CD4-positive, alpha-beta memory T cell (primary cell): ENCODE measurements at regions not wholly inside any gene's neighbourhood (a gene's known extent, or its start where the extent isn't known, plus 50 kb on each side); places are given as distances from the start of the nearest gene placed in this dataset.

ENCODE experiments used
- CTCF ChIA-PET: fragments of 350-600 bp; sonication (Branson Sonifier 250); formaldehyde crosslinking; loops from one replicate; lab custom pipeline; 2021; ENCODE audit warnings: inconsistent platforms; ENCODE audit not compliant: partially characterized antibody; lab: Charles Lee
- POLR2A ChIA-PET: fragments of 350-600 bp; sonication (Branson Sonifier 250); formaldehyde crosslinking; loops from one replicate; lab custom pipeline; 2021; ENCODE audit not compliant: partially characterized antibody; lab: Charles Lee
- DNase-seq, 5 donors: peaks; one replicate each; pipeline versions ENCODE4 v3.0.0 to v3.0.0-alpha.2; 2020 to 2022; ENCODE audit warnings: mixed read lengths in 1 of 5
- H3K27ac ChIP-seq: one replicate; pipeline ENCODE4 v1.7.0; 2013; ENCODE audit warnings: low read depth, low read length
- H3K27me3 ChIP-seq: 2 replicates; pipeline ENCODE4 v1.7.0; 2013; ENCODE audit warnings: mild to moderate bottlenecking, low read length, moderate library complexity; ENCODE audit not compliant: insufficient read depth
- H3K36me3 ChIP-seq: 2 replicates; pipeline ENCODE4 v1.7.0; 2013; ENCODE audit warnings: mild to moderate bottlenecking, low read length, moderate library complexity; ENCODE audit not compliant: insufficient read depth
- H3K4me1 ChIP-seq: 2 replicates; pipeline ENCODE4 v1.7.0; 2013; ENCODE audit warnings: mild to moderate bottlenecking, low read length, moderate library complexity; ENCODE audit not compliant: insufficient read depth
- H3K4me3 ChIP-seq, 2 donors: one replicate each; pipeline ENCODE4 v1.7.0; 2013; ENCODE audit warnings: low read length in 2 of 2, mild to moderate bottlenecking in 1 of 2
- H3K9me3 ChIP-seq, 2 donors: one replicate each; pipeline ENCODE4 v1.7.0; 2013; ENCODE audit warnings: low read length in 2 of 2, control low read depth in 1 of 2; ENCODE audit not compliant: control insufficient read depth in 1 of 2
- H3K27ac Mint-ChIP-seq, 7 donors: one replicate each; pipeline ENCODE4 v1.8.0; 2020 to 2021; ENCODE audit warnings: mixed read lengths in 7 of 7, mild to moderate bottlenecking in 6 of 7, inconsistent platforms in 3 of 7, moderate library complexity in 3 of 7
- H3K27me3 Mint-ChIP-seq, 2 donors: one replicate each; pipeline ENCODE4 v1.8.0; 2020 to 2021; ENCODE audit warnings: mixed read lengths in 2 of 2
- H3K36me3 Mint-ChIP-seq, 2 donors: one replicate each; pipeline ENCODE4 v1.8.0; 2020 to 2021; ENCODE audit warnings: mixed read lengths in 2 of 2, inconsistent platforms in 1 of 2, mild to moderate bottlenecking in 1 of 2
- H3K4me1 Mint-ChIP-seq, 4 donors: one replicate each; pipeline ENCODE4 v1.8.0; 2020 to 2021; ENCODE audit warnings: mixed read lengths in 4 of 4, mild to moderate bottlenecking in 1 of 4
- H3K4me3 Mint-ChIP-seq, 8 donors: one replicate each; pipeline ENCODE4 v1.8.0; 2020 to 2021; ENCODE audit warnings: mixed read lengths in 8 of 8, mild to moderate bottlenecking in 7 of 8, moderate library complexity in 6 of 8, inconsistent platforms in 3 of 8
- H3K9me3 Mint-ChIP-seq, 8 donors: one replicate each; pipeline ENCODE4 v1.8.0; 2020 to 2021; ENCODE audit warnings: mixed read lengths in 8 of 8, mild to moderate bottlenecking in 5 of 8, inconsistent platforms in 3 of 8, moderate library complexity in 1 of 8
- intact Hi-C: fragments of 100-400 bp; cut with micrococcal nuclease; formaldehyde crosslinking; loops from one replicate; pipeline ENCODE4 v1.15.1; 2023

DNA sequence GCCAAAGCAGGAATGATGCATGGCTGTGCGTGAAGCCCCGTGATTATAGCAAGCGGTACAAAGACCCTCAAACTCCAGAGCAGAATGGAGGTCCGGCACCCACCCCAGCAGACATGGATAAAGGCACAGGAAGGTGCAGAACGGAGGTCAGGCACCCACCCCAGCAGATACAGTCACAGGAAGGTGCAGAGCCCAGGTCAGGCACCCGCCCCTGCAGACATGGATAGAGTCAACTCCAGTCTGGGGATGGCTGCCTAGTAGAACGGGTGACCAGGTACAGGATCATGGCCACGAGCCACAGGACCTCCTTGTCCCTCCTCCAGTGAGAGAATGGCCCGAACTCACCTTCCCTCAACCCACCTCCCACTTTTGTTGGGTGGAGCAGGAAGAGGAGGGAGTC, 318.3 kb upstream of the SALL3 start:
- intact Hi-C loops = no loop called here
- Mint-ChIP-seq H3K27me3 (peaks cover 0 to 5% of the 10 kb centered on the region in 2 donors), H3K4me3 (no peak overlapping the region), H3K4me1 (no peaks in the 10 kb centered on the region), H3K27ac (no peak overlapping the region), H3K9me3 (peaks cover 0 to 6% (median 0%) of the 10 kb centered on the region in 8 donors), H3K36me3 (no peaks in the 10 kb centered on the region)
- no peaks in the 10 kb centered on the region for H3K36me3 ChIP-seq
- no peaks in the 10 kb centered on the region for H3K9me3 ChIP-seq
- H3K27ac ChIP-seq = no peak overlapping the region
- ChIA-PET CTCF (no interaction called here), POLR2A (no interaction called here)
- no peaks in the 10 kb centered on the region for H3K4me1 ChIP-seq
- no peak for DNase-seq
- no peak overlapping the region for H3K4me3 ChIP-seq
- no peaks in the 10 kb centered on the region for H3K27me3 ChIP-seq

DNA sequence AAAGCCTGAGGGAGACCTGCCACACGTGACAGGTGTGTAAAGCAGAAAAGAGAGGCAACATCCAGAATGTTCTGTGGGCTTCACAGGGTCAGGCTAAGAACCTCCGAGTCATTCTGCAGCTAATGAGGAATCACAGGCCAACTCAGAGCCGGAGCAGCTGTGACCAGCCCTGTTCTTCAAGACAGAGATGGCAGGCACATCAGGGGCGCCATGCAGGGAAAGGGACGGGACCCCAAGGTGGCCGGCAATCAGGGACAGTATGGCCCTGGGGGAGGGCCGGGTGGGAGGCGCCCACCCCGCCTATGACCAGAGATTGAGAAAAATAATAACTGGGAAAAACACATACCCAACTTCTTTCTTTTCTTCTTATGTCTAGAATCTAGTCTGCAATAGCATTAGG, 316.7 kb upstream of the SALL3 start:
- POLR2A ChIA-PET = no interaction called here
- Histone ChIP-seq H3K9me3 (no peaks in the 10 kb centered on the region), H3K4me1 (no peaks in the 10 kb centered on the region), H3K27ac (no peak overlapping the region), H3K36me3 (no peaks in the 10 kb centered on the region), H3K27me3 (no peaks in the 10 kb centered on the region), H3K4me3 (no peak overlapping the region)
- intact Hi-C loops = no loop called here
- CTCF ChIA-PET = no interaction called here
- H3K4me1 Mint-ChIP-seq = no peaks in the 10 kb centered on the region
- H3K4me3 Mint-ChIP-seq = no peak overlapping the region
- H3K36me3 Mint-ChIP-seq = no peaks in the 10 kb centered on the region
- no peak for DNase-seq
- H3K27ac Mint-ChIP-seq = no peak overlapping the region
- H3K9me3 Mint-ChIP-seq = peaks cover 0 to 1% (median 0%) of the 10 kb centered on the region in 8 donors
- peaks cover 0 to 5% of the 10 kb centered on the region in 2 donors for H3K27me3 Mint-ChIP-seq

DNA sequence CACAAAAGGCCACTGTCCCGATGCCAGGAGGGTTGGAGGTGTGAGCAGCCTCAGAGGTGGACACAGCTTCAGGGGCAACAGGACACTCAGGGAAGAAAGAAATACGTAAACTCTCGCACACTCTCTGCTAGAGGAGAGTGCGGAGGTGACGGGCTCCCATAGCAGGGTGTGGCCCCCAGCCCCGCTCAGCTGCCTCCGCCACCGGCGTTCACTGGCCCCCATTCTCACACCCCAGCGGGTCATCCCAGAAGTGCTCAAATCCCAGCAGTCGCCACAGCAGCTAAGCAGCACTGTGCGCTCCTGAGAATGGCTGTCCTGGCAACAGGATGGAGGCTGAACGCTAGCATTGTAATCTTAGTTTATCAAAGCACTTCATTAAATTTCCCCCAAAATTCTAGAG, 315.6 kb upstream of the SALL3 start:
- intact Hi-C loops = no loop called here

DNA sequence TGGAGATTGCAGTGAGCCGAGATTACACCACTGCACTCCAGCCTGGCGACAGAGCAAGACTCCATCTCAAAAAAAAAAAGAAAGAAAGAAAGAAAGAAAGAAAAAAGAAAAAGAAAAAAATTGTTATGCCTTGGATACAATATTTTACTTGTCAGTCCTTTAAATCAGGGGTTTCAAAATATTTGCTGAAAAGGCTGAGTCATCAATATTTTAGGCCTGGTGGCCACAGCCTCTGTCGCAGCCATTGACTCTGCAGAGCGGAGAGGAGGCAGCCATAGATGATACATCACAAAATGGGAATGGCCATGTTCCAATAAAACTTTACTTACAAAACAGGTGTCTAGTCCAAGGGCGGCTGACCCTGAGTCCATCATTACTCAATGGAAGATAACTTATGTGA, 314.8 kb upstream of the SALL3 start:
- POLR2A ChIA-PET = no interaction called here

More for the DNA sequence above, 315.6 kb upstream of the SALL3 start:
- no peaks in the 10 kb centered on the region for H3K36me3 Mint-ChIP-seq
- no peaks in the 10 kb centered on the region for H3K9me3 ChIP-seq
- peaks cover 0 to 5% of the 10 kb centered on the region in 2 donors for H3K27me3 Mint-ChIP-seq
- POLR2A ChIA-PET = no interaction called here
- no peak overlapping the region for H3K27ac ChIP-seq
- no peak overlapping the region for H3K27ac Mint-ChIP-seq
- H3K36me3 ChIP-seq = no peaks in the 10 kb centered on the region
- DNase-seq = no peak
- H3K4me3 ChIP-seq = no peak overlapping the region
- no peaks in the 10 kb centered on the region for H3K4me1 Mint-ChIP-seq
- H3K9me3 Mint-ChIP-seq = peaks cover 0 to 1% (median 0%) of the 10 kb centered on the region in 8 donors
- no peaks in the 10 kb centered on the region for H3K4me1 ChIP-seq
- H3K27me3 ChIP-seq = no peaks in the 10 kb centered on the region
- no peak overlapping the region for H3K4me3 Mint-ChIP-seq
- CTCF ChIA-PET = no interaction called here

DNA sequence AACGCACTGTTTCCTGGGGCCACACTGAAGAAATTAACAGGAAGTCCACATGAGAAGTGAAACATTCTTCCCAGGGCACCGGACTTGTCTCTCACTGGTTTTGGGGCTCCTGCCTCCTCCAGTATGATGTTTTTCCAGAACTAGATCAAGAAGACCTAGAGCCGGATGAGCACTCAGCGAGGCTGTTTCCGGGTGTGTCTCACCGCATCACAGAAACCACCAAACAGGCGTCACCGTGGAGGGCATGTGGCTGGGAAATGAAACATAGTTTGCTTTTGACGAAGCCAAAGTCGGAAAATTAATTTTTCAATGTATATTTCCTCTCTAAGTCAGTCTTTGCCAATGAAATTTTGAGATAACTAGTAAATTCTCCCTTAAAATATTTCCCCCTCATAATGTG, 314.0 kb upstream of the SALL3 start:
- no peak overlapping the region for H3K4me3 Mint-ChIP-seq
- CTCF ChIA-PET = no interaction called here
- DNase-seq = no peak
- Histone ChIP-seq H3K36me3 (no peaks in the 10 kb centered on the region), H3K27ac (no peak overlapping the region), H3K9me3 (no peaks in the 10 kb centered on the region), H3K4me3 (no peak overlapping the region), H3K4me1 (no peaks in the 10 kb centered on the region), H3K27me3 (no peaks in the 10 kb centered on the region)
- POLR2A ChIA-PET = no interaction called here
- H3K36me3 Mint-ChIP-seq = no peaks in the 10 kb centered on the region
- intact Hi-C loops = no loop called here
- H3K27me3 Mint-ChIP-seq = peaks cover 0 to 3% of the 10 kb centered on the region in 2 donors
- peaks cover 0 to 1% (median 0%) of the 10 kb centered on the region in 8 donors for H3K9me3 Mint-ChIP-seq
- H3K27ac Mint-ChIP-seq = no peak overlapping the region
- no peaks in the 10 kb centered on the region for H3K4me1 Mint-ChIP-seq

More for the DNA sequence above, 314.8 kb upstream of the SALL3 start:
- H3K9me3 ChIP-seq = no peaks in the 10 kb centered on the region
- H3K36me3 ChIP-seq = no peaks in the 10 kb centered on the region
- intact Hi-C loops = no loop called here
- H3K4me3 Mint-ChIP-seq = no peak overlapping the region
- CTCF ChIA-PET = no interaction called here
- peaks cover 0 to 1% (median 0%) of the 10 kb centered on the region in 8 donors for H3K9me3 Mint-ChIP-seq
- peaks cover 0 to 5% of the 10 kb centered on the region in 2 donors for H3K27me3 Mint-ChIP-seq
- H3K27me3 ChIP-seq = no peaks in the 10 kb centered on the region
- H3K27ac ChIP-seq = no peak overlapping the region
- no peak for DNase-seq
- no peaks in the 10 kb centered on the region for H3K4me1 Mint-ChIP-seq
- no peaks in the 10 kb centered on the region for H3K4me1 ChIP-seq
- no peaks in the 10 kb centered on the region for H3K36me3 Mint-ChIP-seq
- no peak overlapping the region for H3K4me3 ChIP-seq
- no peak overlapping the region for H3K27ac Mint-ChIP-seq

DNA sequence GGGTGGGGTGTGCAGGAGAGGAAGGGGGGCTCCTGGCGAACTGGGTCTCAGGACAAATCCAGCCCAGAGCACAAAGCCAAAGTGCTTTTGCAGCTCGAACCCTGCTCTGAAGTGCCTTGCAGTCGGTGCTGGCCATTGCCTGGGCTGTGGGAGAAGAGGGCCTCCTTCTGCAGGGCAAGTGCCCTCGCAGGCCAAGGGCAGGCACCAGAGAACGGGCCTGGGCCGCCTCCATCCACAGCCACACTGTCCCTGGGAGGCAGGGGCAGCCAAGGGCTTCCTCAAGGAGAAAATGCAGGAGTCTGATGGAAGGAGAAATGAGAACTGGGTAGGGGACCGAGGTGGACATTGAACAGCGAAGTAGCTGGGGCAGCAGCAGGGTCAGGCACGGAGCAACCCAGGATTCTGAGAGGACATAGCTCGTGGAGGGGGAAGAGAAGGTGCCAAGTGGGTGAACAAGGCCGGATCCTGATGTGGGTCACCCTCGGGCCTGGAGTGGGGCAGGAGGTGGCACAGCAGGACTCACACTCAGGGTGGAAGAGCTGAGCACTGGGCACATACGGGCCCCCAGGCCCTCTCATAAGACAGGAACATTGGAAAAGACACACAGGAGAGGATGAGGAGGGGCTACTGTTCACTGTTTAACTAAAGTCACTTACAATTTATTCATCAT, 312.8 kb upstream of the SALL3 start:
- intact Hi-C loops = no loop called here
- H3K36me3 ChIP-seq = no peaks in the 10 kb centered on the region
- H3K4me3 ChIP-seq = no peak overlapping the region
- no peaks in the 10 kb centered on the region for H3K27me3 Mint-ChIP-seq
- H3K4me3 Mint-ChIP-seq = no peak overlapping the region
- H3K4me1 Mint-ChIP-seq = no peaks in the 10 kb centered on the region
- no peak overlapping the region for H3K27ac Mint-ChIP-seq
- H3K9me3 Mint-ChIP-seq = peaks cover 0 to 2% (median 0%) of the 10 kb centered on the region in 8 donors
- no peaks in the 10 kb centered on the region for H3K4me1 ChIP-seq
- no peaks in the 10 kb centered on the region for H3K36me3 Mint-ChIP-seq
- ChIA-PET POLR2A (no interaction called here), CTCF (interaction anchor here (0.6 to 0.7 kb wide), 2 partner anchors 559 to 1258 kb away, joined by 3 read pairs; no protein-coding TSS in a partner anchor)
- no peaks in the 10 kb centered on the region for H3K9me3 ChIP-seq
- no peak for DNase-seq
- H3K27me3 ChIP-seq = no peaks in the 10 kb centered on the region
- H3K27ac ChIP-seq = no peak overlapping the region

GRCh38 chr18:78670778-78671391, 308.7 kb upstream of the SALL3 start:
- H3K27ac ChIP-seq = no peak overlapping the region
- H3K27me3 ChIP-seq = no peaks in the 10 kb centered on the region
- H3K27me3 Mint-ChIP-seq = no peaks in the 10 kb centered on the region
- ChIA-PET CTCF (no interaction called here), POLR2A (no interaction called here)
- intact Hi-C loops = no loop called here
- no peaks in the 10 kb centered on the region for H3K36me3 ChIP-seq
- DNase-seq = no peak
- no peaks in the 10 kb centered on the region for H3K9me3 ChIP-seq
- H3K36me3 Mint-ChIP-seq = no peaks in the 10 kb centered on the region
- H3K27ac Mint-ChIP-seq = no peak overlapping the region
- no peak overlapping the region for H3K4me3 Mint-ChIP-seq
- H3K9me3 Mint-ChIP-seq = peaks cover 0 to 3% (median 0%) of the 10 kb centered on the region in 8 donors
- no peaks in the 10 kb centered on the region for H3K4me1 Mint-ChIP-seq
- H3K4me3 ChIP-seq = no peak overlapping the region
- no peaks in the 10 kb centered on the region for H3K4me1 ChIP-seq
